GM20000 (cell line): ENCODE measurements at regions not wholly inside any gene's neighbourhood (a gene's known extent, or its start where the extent isn't known, plus 50 kb on each side); places are given as distances from the start of the nearest gene placed in this dataset.
A peak's percentile ranks its signal among the peaks of the same experiment; 100 is the strongest.

Experiments used
- DNase-seq: peaks from one replicate; pipeline ENCODE4 v3.0.0; 2012; ENCODE audit warnings: low spot score
- CTCF ChIP-seq: IDR thresholded peaks from 2 replicates; pipeline ENCODE4 v1.5.1; 2012; ENCODE audit warnings: mild to moderate bottlenecking, control low read depth; ENCODE audit errors: extremely low read depth, missing control alignments

- peak; percentile 34 for TF ChIP-seq CTCF
- peak; percentile 16 for DNase-seq
Measured at GRCh38 chr5:82349652-82350051, 71.5 kb upstream of the RPS23 start.

GRCh38 chr5:82348784-82349425 is 70.8 kb upstream of the RPS23 start:
- DNase-seq, result no peak
- no peak for TF ChIP-seq CTCF

GRCh38 chr5:82347201-82347865 is 69.2 kb upstream of the RPS23 start:
- no peak for TF ChIP-seq CTCF
- no peak for DNase-seq

GRCh38 chr5:82346399-82347165 is 68.4 kb upstream of the RPS23 start:
- no peak for DNase-seq
- no peak for TF ChIP-seq CTCF

GRCh38 chr5:82345108-82345507 is 67.0 kb upstream of the RPS23 start:
- TF ChIP-seq CTCF, result no peak
- no peak for DNase-seq

GRCh38 chr5:82341325-82341724 is 63.2 kb upstream of the RPS23 start:
- no peak for TF ChIP-seq CTCF
- DNase-seq, result no peak

- TF ChIP-seq CTCF, result no peak
- no peak for DNase-seq
Measured at GRCh38 chr5:82340799-82341198, 62.6 kb upstream of the RPS23 start.
